DLD1 (cell line): ENCODE measurements at regions not wholly inside any gene's neighbourhood (a gene's known extent, or its start where the extent isn't known, plus 50 kb on each side); places are given as distances from the start of the nearest gene placed in this dataset.
"Not testable (repeated sequence)": the region's sequence is repeated elsewhere in the genome, so short reads cannot be mapped to it uniquely, and the experiment has no call there.

Experiments
- in situ Hi-C: cut with HindIII; loops from 2 replicates; pipeline ENCODE4 v1.10.0; 2017; ENCODE audit warnings: low sequenced_read_pairs

GRCh38 chr4:177494791-177495190, 52.6 kb upstream of the AGA start:
- in situ Hi-C loops: no loop called here

DNA sequence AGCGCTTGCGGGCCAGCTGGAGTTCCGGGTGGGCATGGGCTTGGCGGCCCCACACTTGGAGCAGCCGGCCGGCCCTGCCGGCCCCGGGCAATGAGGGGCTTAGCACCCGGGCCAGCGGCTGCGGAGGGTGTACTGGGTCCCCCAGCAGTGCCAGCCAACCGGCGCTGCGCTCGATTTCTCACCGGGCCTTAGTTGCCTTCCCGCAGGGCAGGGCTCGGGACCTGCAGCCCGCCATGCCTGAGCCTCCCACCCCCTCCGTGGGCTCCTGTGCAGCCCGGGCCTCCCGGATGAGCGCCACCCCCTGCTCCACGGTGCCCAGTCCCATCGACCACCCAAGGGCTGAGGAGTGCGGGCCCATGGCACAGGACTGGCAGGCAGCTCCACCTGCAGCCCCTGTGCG, 53.4 kb upstream of the AGA start:
- in situ Hi-C loops: not testable (repeated sequence)

DNA sequence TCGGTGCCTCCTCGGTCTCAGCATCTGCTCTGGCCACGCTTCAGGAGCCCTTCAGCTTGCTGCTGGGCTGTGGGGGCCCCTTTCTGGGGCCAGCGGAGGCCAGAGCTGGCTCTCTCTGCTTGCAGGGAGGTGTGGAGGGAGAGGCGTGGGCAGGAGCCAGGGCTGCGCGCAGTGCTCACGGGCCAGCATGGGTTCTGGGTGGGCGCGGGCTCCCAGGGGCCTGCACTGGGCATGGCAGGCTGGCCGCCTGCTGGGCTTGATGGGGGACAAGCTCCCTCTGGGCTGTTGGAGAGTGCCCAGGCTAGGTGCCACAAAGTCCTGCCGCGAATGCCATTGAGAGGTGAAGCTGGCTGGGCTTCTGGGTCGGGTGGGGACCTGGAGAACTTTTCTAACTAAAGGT, 57.3 kb upstream of the AGA start:
- in situ Hi-C loops: no loop called here

DNA sequence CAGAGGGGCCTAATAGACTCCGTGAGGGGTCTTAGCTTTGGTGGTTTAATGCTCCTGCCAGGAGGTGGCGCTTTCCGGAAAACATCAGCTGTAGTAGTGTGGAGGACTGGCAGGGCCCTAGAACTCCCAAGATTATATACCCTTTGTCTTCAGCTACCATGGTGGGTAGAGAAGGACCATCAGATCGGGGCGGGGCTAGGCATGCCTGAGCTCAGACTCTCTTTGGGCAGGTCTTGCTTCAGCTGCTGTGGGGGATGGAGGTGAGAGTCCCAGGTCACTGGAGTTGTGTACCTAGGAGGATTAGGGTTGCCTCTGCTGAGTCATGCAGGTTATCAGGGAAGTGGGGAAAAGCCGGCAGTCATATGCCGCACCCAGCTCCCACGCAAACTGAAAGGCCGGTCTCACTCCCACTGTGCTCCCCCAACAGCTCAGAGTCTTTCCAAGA, 63.0 kb upstream of the AGA start:
- in situ Hi-C loops: no loop called here

- in situ Hi-C loops: no loop called here
Measured at GRCh38 chr4:177508662-177509061, 66.4 kb upstream of the AGA start.

DNA sequence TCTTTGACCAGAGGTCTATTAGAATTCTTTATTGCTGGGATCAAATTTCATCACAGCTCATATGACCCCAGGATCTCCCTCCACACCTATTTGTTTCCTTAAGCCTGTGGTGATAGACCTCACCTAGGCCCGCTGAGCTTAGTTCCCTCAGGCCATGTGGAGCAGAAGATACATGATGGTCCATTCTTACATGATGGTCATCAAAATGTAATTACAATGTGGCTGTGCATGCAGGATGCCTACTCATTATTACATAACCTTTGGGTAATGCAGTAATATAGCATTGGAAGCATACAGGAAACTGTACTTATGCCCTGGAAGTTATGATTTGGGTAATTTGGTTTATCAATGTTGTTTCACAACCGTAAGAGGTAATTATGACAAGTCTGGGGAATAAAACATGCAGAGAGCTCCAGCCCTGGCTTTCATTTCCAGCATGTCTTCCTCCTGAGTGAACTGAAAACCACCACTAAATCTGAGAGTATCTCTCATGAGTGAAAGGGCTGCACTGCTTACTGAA, 67.0 kb upstream of the AGA start:
- in situ Hi-C loops: no loop called here

GRCh38 chr4:177511611-177512010, 69.4 kb upstream of the AGA start:
- in situ Hi-C loops: no loop called here

- in situ Hi-C loops: no loop called here
Measured at GRCh38 chr4:177512646-177513045, 70.4 kb upstream of the AGA start.

- in situ Hi-C loops: no loop called here
Measured at GRCh38 chr4:177517862-177518261, 75.6 kb upstream of the AGA start.

DNA sequence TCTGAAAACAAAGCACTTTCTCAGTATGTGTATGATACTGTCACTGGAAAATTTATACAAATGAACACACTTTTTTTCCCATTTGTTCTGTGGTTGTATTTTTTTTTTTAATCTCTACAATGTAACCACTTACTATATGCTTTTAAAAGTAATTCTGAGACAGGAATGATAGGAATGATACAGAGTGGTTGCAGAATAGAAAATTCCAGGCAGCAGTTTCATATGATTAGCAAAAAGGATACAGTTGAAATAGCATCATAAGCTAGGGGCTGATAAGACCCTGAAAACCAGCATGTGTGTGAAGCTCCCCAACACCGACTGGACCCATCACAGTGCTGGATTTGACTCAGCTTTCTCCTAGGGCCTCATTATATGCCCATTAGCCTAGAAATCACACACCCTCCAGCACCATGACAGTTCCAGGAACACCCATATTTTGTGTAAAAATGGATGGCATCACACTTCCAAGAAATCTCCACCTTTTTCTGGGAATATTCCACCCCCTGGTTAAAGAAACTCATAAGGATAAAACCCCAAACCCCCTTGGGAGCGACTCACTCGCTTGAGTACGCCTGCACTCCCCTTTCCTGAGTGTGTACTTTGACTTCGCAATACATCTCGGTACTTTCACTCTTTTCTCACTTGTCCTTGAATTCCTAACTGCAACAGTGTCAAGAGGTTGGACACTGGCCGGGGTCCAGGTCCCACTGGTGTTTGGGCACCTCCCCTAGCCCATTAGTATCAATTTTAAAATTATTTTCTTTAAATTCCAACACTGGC, 77.4 kb upstream of the AGA start:
- in situ Hi-C loops: no loop called here

GRCh38 chr4:177528620-177529019, 86.4 kb upstream of the AGA start:
- in situ Hi-C loops: no loop called here

GRCh38 chr4:177530561-177530960, 88.3 kb upstream of the AGA start:
- in situ Hi-C loops: no loop called here

- in situ Hi-C loops: no loop called here
Measured at GRCh38 chr4:177532358-177532757, 90.1 kb upstream of the AGA start.

DNA sequence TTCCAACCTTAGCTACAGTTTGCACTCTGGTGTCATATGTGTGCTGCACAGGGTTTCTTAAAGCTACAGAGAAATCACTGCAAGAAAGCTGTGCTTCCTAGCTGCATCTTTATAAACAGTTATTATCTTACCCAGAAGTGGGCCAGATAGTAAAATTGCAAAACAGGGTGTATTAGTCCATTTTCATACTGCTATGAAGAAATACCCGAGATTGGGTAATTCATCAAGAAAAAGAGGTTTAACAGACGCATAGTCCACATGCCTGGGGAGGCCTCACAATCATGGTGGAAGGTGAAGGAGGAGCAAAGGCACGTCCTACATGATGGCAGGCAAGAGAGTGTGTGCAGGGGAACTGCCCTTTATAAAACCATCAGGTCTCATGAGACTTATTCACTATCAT, 92.6 kb upstream of the AGA start:
- in situ Hi-C loops: not testable (repeated sequence)

DNA sequence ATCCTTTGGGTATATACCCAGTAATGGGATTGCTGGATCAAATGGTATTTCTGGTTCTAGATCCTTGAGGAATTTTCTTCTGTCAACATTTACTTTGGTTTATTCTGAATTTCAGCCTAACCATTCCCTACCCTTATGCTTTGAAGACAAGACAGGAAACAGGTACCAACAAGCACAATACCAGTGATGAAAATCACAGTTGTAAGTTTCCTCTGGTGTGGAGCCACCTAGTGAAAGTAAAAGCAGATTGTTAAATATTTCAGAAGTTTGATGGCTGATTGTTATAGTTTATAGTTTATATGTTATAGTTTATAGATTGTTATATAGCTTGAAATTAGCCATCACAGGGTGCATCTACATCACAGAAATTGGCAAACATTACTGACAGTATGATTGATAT, 104.5 kb upstream of the AGA start:
- in situ Hi-C loops: no loop called here

DNA sequence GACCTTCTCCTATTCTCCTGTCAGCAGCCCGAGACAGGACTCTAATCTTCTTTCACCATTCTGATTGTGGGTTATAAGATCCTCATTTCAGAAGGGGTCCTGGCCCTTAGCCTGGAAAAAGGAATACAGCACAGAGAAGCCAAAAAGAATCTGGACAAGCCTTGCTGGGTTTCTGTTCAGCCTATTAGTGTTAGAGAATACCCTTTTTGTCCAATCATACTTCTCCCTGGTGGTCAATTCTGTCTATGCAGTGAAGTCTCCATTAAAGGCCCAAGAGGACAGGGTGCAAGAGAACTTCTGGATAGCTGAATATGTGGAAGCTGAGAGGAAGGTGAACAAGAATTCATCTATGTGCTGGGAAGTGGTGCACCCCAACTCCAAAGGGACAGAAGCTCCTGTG, 105.7 kb upstream of the AGA start:
- in situ Hi-C loops: no loop called here

- in situ Hi-C loops: no loop called here
Measured at GRCh38 chr4:177555007-177555574, 112.9 kb upstream of the AGA start.

GRCh38 chr4:177557416-177557815, 115.2 kb upstream of the AGA start:
- in situ Hi-C loops: no loop called here

GRCh38 chr4:177558995-177559394, 116.8 kb upstream of the AGA start:
- in situ Hi-C loops: no loop called here

- in situ Hi-C loops: no loop called here
Measured at GRCh38 chr4:177562163-177562562, 119.9 kb upstream of the AGA start.

GRCh38 chr4:177562859-177563258, 120.6 kb upstream of the AGA start:
- in situ Hi-C loops: no loop called here

DNA sequence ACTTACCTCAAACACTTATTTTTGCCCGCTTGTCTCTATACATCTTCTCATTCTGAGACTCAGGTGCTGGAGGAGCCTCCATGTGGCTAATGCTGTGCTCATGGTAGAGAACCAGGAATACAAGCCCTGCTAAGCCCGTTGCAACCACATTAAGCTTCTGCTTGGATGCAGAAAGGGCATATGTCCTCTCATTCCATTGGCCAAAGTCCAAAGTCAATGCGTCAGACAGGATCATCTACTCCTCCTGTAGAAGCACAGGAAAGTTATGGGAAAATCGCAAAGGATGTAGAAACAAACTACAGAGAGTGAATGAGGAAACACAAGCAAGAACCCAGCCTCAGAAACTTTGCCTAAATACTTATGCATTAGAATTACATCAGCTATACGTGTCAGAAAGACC, 124.5 kb upstream of the AGA start:
- in situ Hi-C loops: no loop called here

- in situ Hi-C loops: no loop called here
Measured at GRCh38 chr4:177568931-177569330, 126.7 kb upstream of the AGA start.
